H1 (cell line): ENCODE measurements at regions not wholly inside any gene's neighbourhood (a gene's known extent, or its start where the extent isn't known, plus 50 kb on each side); places are given as distances from the start of the nearest gene placed in this dataset.

Experiments used
- CTCF ChIA-PET: fragments of 300-600 bp; sonication (Branson Sonifier 250); formaldehyde crosslinking; loops from one replicate; lab custom pipeline; 2021; ENCODE audit not compliant: partially characterized antibody; lab: Charles Lee
- POLR2A ChIA-PET: fragments of 300-600 bp; sonication (Branson Sonifier 250); formaldehyde crosslinking; loops from one replicate; lab custom pipeline; 2021; ENCODE audit warnings: inconsistent platforms; ENCODE audit not compliant: partially characterized antibody; lab: Charles Lee
- DNase-seq, 2 experiments: peaks; one replicate each; pipeline versions ENCODE4 v3.0.0 to v3.0.0-alpha.2; 2010 to 2022; ENCODE audit warnings: low spot score in 2 of 2, low read depth in 1 of 2, mixed read lengths in 1 of 2
- FAIRE-seq: peaks from 2 replicates; lab custom pipeline; 2011; peaks lifted over from hg19 to GRCh38; lab: Jason Lieb, UNC
- H2AFZ ChIP-seq: 2 replicates; pipeline ENCODE4 v1.8.1; 2012; ENCODE audit warnings: low read length, inconsistent platforms
- H2AK5ac ChIP-seq: 2 replicates; pipeline ENCODE4 v1.6.1; 2013; ENCODE audit warnings: low read depth, low read length
- H2BK120ac ChIP-seq: replicated peaks from 2 replicates; pipeline ENCODE3; 2013; ENCODE audit warnings: low read depth, low read length, inconsistent platforms
- H2BK12ac ChIP-seq: 2 replicates; pipeline ENCODE4 v1.6.1; 2013; ENCODE audit warnings: low read depth, low read length
- H2BK15ac ChIP-seq: 2 replicates; pipeline ENCODE4 v1.6.1; 2013; ENCODE audit warnings: low read length
- H2BK20ac ChIP-seq: 2 replicates; pipeline ENCODE4 v1.6.1; 2013; ENCODE audit warnings: low read length
- H2BK5ac ChIP-seq: 2 replicates; pipeline ENCODE4 v1.6.1; 2013; ENCODE audit warnings: low read depth, low read length
- H3K14ac ChIP-seq: 2 replicates; pipeline ENCODE4 v1.6.1; 2013; ENCODE audit warnings: inconsistent platforms; ENCODE audit not compliant: insufficient read length
- H3K18ac ChIP-seq: 2 replicates; pipeline ENCODE4 v1.6.1; 2013; ENCODE audit warnings: low read length; ENCODE audit errors: extremely low read depth
- H3K23ac ChIP-seq: 2 replicates; pipeline ENCODE4 v1.6.1; 2013; ENCODE audit warnings: inconsistent platforms; ENCODE audit not compliant: insufficient read length
- H3K23me2 ChIP-seq: 2 replicates; pipeline ENCODE4 v1.6.1; 2013; ENCODE audit warnings: low read depth, low read length
- H3K27ac ChIP-seq: 2 replicates; pipeline ENCODE4 v1.6.1; 2011; ENCODE audit warnings: low read depth, low read length, inconsistent platforms
- H3K27me3 ChIP-seq, 4 experiments: replicated peaks in 1 of 4; 1 replicate in 1 of 4; 2 replicates in 3 of 4; pipeline versions ENCODE4 v1.6.1 to v1.8.1; 2011 to 2013; ENCODE audit warnings: low read length in 3 of 4, mild to moderate bottlenecking in 3 of 4, inconsistent platforms in 2 of 4, mixed read lengths in 2 of 4, moderate library complexity in 1 of 4; ENCODE audit not compliant: control insufficient read depth in 3 of 4, insufficient read depth in 3 of 4; ENCODE audit errors: extremely low read depth in 1 of 4
- H3K36me3 ChIP-seq, 4 experiments: 2 replicates each; pipeline versions ENCODE4 v1.6.1 to v1.8.1; 2011 to 2013; ENCODE audit warnings: mild to moderate bottlenecking in 4 of 4, low read length in 3 of 4, moderate library complexity in 2 of 4, control low read depth in 1 of 4, inconsistent platforms in 1 of 4; ENCODE audit not compliant: insufficient read depth in 4 of 4, control insufficient read depth in 2 of 4
- H3K4ac ChIP-seq: replicated peaks from 2 replicates; pipeline ENCODE3; 2013; ENCODE audit warnings: low read length, low read depth, mixed read lengths, inconsistent platforms; ENCODE audit not compliant: insufficient read length
- H3K4me1 ChIP-seq, 4 experiments: replicated peaks in 1 of 4; 1 replicate in 1 of 4; 2 replicates in 3 of 4; pipeline versions ENCODE4 v1.6.1 to v1.8.1; 2011 to 2013; ENCODE audit warnings: low read length in 3 of 4, inconsistent platforms in 2 of 4, mixed read lengths in 1 of 4; ENCODE audit not compliant: insufficient read depth in 4 of 4, control insufficient read depth in 3 of 4
- H3K4me2 ChIP-seq, 2 experiments: 2 replicates each; pipeline versions ENCODE4 v1.6.1 to v1.8.1; 2011 to 2013; ENCODE audit warnings: low read depth in 2 of 2, low read length in 2 of 2, control low read depth in 1 of 2, inconsistent platforms in 1 of 2, mild to moderate bottlenecking in 1 of 2; ENCODE audit not compliant: insufficient read depth in 1 of 2
- H3K4me3 ChIP-seq, 4 experiments: fragments of 200-600, 300-600 bp in 1 of 4; sonication (generic), shearing (Covaris generic), sonication (Bioruptor Twin) in 1 of 4; 2 replicates each; pipeline versions ENCODE4 v1.5.1 to v1.8.1; 2011 to 2016; ENCODE audit warnings: low read length in 4 of 4, low read depth in 3 of 4, control low read depth in 2 of 4, inconsistent platforms in 2 of 4, mild to moderate bottlenecking in 2 of 4, mixed read lengths in 1 of 4, moderate library complexity in 1 of 4; ENCODE audit not compliant: insufficient read depth in 2 of 4; ENCODE audit errors: extremely low read depth in 1 of 4
- H3K56ac ChIP-seq: replicated peaks from 2 replicates; pipeline ENCODE3; 2013; ENCODE audit warnings: low read depth, mild to moderate bottlenecking, mixed read lengths, low read length, inconsistent platforms; ENCODE audit not compliant: insufficient read length
- H3K79me1 ChIP-seq: 2 replicates; pipeline ENCODE4 v1.6.1; 2013; ENCODE audit warnings: low read depth, low read length, control low read depth
- H3K79me2 ChIP-seq, 2 experiments: 2 replicates each; pipeline versions ENCODE4 v1.6.1 to v1.8.1; 2012 to 2013; ENCODE audit warnings: low read length in 2 of 2, mild to moderate bottlenecking in 2 of 2, inconsistent platforms in 1 of 2; ENCODE audit not compliant: insufficient read depth in 2 of 2, control insufficient read depth in 1 of 2
- H3K9ac ChIP-seq, 4 experiments: replicated peaks in 1 of 4; 1 replicate in 1 of 4; 2 replicates in 3 of 4; pipeline versions ENCODE4 v1.6.1 to v1.8.1; 2011 to 2013; ENCODE audit warnings: low read depth in 3 of 4, low read length in 3 of 4, control low read depth in 2 of 4, mild to moderate bottlenecking in 2 of 4, moderate library complexity in 2 of 4, inconsistent platforms in 1 of 4; ENCODE audit errors: extremely low read depth in 1 of 4
- H3K9me3 ChIP-seq, 2 experiments: 2 replicates each; pipeline versions ENCODE4 v1.6.1 to v1.8.1; 2012 to 2013; ENCODE audit warnings: mild to moderate bottlenecking in 2 of 2, moderate library complexity in 2 of 2, control low read depth in 1 of 2, inconsistent platforms in 1 of 2, low read depth in 1 of 2, low read length in 1 of 2, mixed read lengths in 1 of 2; ENCODE audit not compliant: insufficient read depth in 2 of 2
- H4K20me1 ChIP-seq, 2 experiments: replicated peaks in 1 of 2; 2 replicates each; pipeline versions ENCODE3 to v1.8.1; 2011 to 2013; ENCODE audit warnings: inconsistent platforms in 2 of 2, low read length in 2 of 2, mild to moderate bottlenecking in 1 of 2; ENCODE audit not compliant: insufficient read depth in 2 of 2, control insufficient read depth in 1 of 2
- H4K5ac ChIP-seq: 2 replicates; pipeline ENCODE4 v1.6.1; 2013; ENCODE audit warnings: low read length, low read depth, mixed read lengths, inconsistent platforms; ENCODE audit not compliant: insufficient read length
- H4K8ac ChIP-seq: 2 replicates; pipeline ENCODE4 v1.8.0; 2013; ENCODE audit warnings: mild to moderate bottlenecking, moderate library complexity, low read length, inconsistent platforms; ENCODE audit not compliant: insufficient read depth; ENCODE audit errors: extremely low read depth
- H4K91ac ChIP-seq: replicated peaks from 2 replicates; pipeline ENCODE3; 2013; ENCODE audit warnings: low read length, mixed read lengths, inconsistent platforms; ENCODE audit not compliant: insufficient read length
- CEBPB ChIP-seq: IDR thresholded peaks from 2 replicates; pipeline ENCODE4 v1.6.1; 2012; ENCODE audit warnings: low read depth, low read length
- CHD1 ChIP-seq: IDR thresholded peaks from 2 replicates; pipeline ENCODE4 v1.6.1; 2012; ENCODE audit warnings: low read depth, low read length, improper control_type of control experiment
- JUN ChIP-seq: IDR thresholded peaks from 2 replicates; pipeline ENCODE4 v1.6.1; 2011; ENCODE audit warnings: low read depth, mild to moderate bottlenecking, improper control_type of control experiment, low read length
- KDM4A ChIP-seq: IDR thresholded peaks from one replicate; pipeline ENCODE4 v1.7.1; 2012; ENCODE audit warnings: low read depth, mild to moderate bottlenecking, moderate library complexity, low read length, inconsistent platforms; ENCODE audit not compliant: severe bottlenecking
- SAP30 ChIP-seq: fragments of 300-600 bp; sonication (generic); IDR thresholded peaks from 2 replicates; pipeline ENCODE4 v1.7.1; 2012; ENCODE audit warnings: low read length, moderate library complexity, mild to moderate bottlenecking, inconsistent platforms; ENCODE audit not compliant: insufficient read depth, insufficient replicate concordance
- SIN3A ChIP-seq, 2 experiments: IDR thresholded peaks in 1 of 2; conservative IDR thresholded peaks in 1 of 2; 2 replicates each; pipeline ENCODE4 v1.6.1; 2011 to 2012; ENCODE audit warnings: low read length in 2 of 2, improper control_type of control experiment in 1 of 2, low read depth in 1 of 2, mild to moderate bottlenecking in 1 of 2
- SP4 ChIP-seq: IDR thresholded peaks from 2 replicates; pipeline ENCODE4 v1.6.1; 2012; ENCODE audit warnings: low read length, inconsistent platforms
- TAF1 ChIP-seq: IDR thresholded peaks from 2 replicates; pipeline ENCODE4 v1.6.1; 2011; ENCODE audit warnings: mild to moderate bottlenecking, low read depth, low read length
- WGBS, 2 experiments: shearing (Covaris generic) in 1 of 2; methylation state at CpG; one replicate each; pipeline versions ENCODE4 v1.1.6 to v1.1.7; 2013 to 2015; ENCODE audit warnings: low lambda C conversion rate in 2 of 2, mixed read lengths in 2 of 2, inconsistent platforms in 1 of 2, low coverage in 1 of 2, missing lambda C conversion rate in 1 of 2; ENCODE audit not compliant: insufficient replicate concordance in 2 of 2, insufficient coverage in 1 of 2, insufficient read length in 1 of 2; ENCODE audit errors: extremely low coverage in 1 of 2, missing lambda C conversion rate in 1 of 2; 5-methylcytosine and 5-hydroxymethylcytosine counted together
- TF ChIP-seq, protein P1 (sequence below): IDR thresholded peaks from 2 replicates; pipeline ENCODE4 v1.6.1; 2012; ENCODE audit warnings: inconsistent platforms

DNA sequence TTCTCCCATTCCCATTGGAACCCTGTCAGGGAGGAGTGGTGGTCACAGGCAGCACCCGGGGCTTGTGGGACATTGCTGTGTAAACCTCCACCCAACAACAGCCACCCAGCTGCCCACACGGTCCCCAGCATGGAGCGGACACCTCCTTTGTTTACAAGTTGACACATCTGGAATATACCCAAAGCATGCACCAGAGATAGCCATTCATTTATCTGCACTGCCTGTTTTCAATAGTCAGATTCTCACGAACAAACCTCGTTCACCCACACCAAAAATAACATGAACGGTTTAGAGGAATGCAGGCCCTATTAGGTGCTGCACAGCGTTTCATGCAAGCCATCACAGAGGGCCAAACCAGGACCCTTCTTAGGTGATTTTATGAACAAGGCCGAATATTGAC, 244.8 kb downstream of the FOXL1 start:
- no peaks in the 10 kb centered on the region for H4K20me1 ChIP-seq
- no peak overlapping the region for H4K91ac ChIP-seq
- no peak overlapping the region for H2BK15ac ChIP-seq
- no peak overlapping the region for H3K27ac ChIP-seq
- no peak overlapping the region for H2BK20ac ChIP-seq
- H2AFZ ChIP-seq = no peak overlapping the region
- H3K9me3 ChIP-seq = no peaks in the 10 kb centered on the region
- H3K18ac ChIP-seq = no peak overlapping the region
- no peak overlapping the region for H3K14ac ChIP-seq
- no peak overlapping the region for H3K56ac ChIP-seq
- H3K4me1 ChIP-seq = peaks cover 3 to 20% (median 9%) of the 10 kb centered on the region in 4 experiments
- WGBS, 2 experiments = 90% methylated on average over 8 of the region's 8 CpGs; no CpG with 5 or more reads in 1 of the 2 experiments
- H2BK12ac ChIP-seq = no peak overlapping the region
- no peak overlapping the region for H2BK5ac ChIP-seq
- no peak overlapping the region for H3K4me3 ChIP-seq
- DNase-seq (no peak), FAIRE-seq (no peak)
- no peaks in the 10 kb centered on the region for H3K36me3 ChIP-seq
- ChIA-PET POLR2A (no interaction called here), CTCF (interaction anchor here (1.7 kb wide), 1 partner anchor 51 kb away, joined by 4 read pairs; no protein-coding TSS in a partner anchor)
- H3K9ac ChIP-seq = no peak overlapping the region
- no peaks in the 10 kb centered on the region for H3K79me1 ChIP-seq
- no peaks in the 10 kb centered on the region for H3K79me2 ChIP-seq
- no peak overlapping the region for H2BK120ac ChIP-seq
- no peak overlapping the region for H3K23ac ChIP-seq
- no peak overlapping the region for H4K5ac ChIP-seq
- no peak overlapping the region for H3K4ac ChIP-seq
- H3K4me2 ChIP-seq = no peak overlapping the region
- no peak overlapping the region for H4K8ac ChIP-seq
- no peaks in the 10 kb centered on the region for H3K23me2 ChIP-seq
- peaks cover 0 to 7% (median 1%) of the 10 kb centered on the region in 4 experiments; a peak in 1 of 7 replicates for H3K27me3 ChIP-seq
- H2AK5ac ChIP-seq = no peak overlapping the region
- TF ChIP-seq SIN3A (conservative IDR thresholded peaks at IDR 0.05 in 1 of 2, IDR thresholded peaks at IDR 0.05 in 1 of 2; ENCODE audit: low read depth in 1 of 2, low read length in 2 of 2) (no peak), JUN (no peak), TAF1 (no peak), SAP30 (no peak), KDM4A (no peak), CHD1 (no peak), SP4 (no peak), CEBPB (no peak)
- TF ChIP-seq, protein P1, sequence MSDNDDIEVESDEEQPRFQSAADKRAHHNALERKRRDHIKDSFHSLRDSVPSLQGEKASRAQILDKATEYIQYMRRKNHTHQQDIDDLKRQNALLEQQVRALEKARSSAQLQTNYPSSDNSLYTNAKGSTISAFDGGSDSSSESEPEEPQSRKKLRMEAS = no peak
